Keratinocyte (primary cell): ENCODE measurements at regions not wholly inside any gene's neighbourhood (a gene's known extent, or its start where the extent isn't known, plus 50 kb on each side); places are given as distances from the start of the nearest gene placed in this dataset.

Experiments
- DNase-seq: peaks from one replicate; pipeline ENCODE4 v3.0.0-alpha.2; 2011; ENCODE audit warnings: low read depth, missing footprints, low spot score
- FAIRE-seq: peaks from 2 replicates; lab custom pipeline; 2011; peaks lifted over from hg19 to GRCh38; lab: Jason Lieb, UNC
- H2AFZ ChIP-seq: 2 replicates; pipeline ENCODE4 v1.6.0; 2012; ENCODE audit warnings: low read length, control low read depth, inconsistent platforms; ENCODE audit not compliant: control insufficient read depth
- H3K27ac ChIP-seq: 2 replicates; pipeline ENCODE4 v1.5.1; 2011; ENCODE audit warnings: low read length; ENCODE audit not compliant: control insufficient read depth, insufficient read depth
- H3K27me3 ChIP-seq: 3 replicates; pipeline ENCODE4 v1.6.0; 2011; ENCODE audit warnings: low read length; ENCODE audit not compliant: control insufficient read depth, insufficient read depth; ENCODE audit errors: extremely low read depth
- H3K36me3 ChIP-seq, 2 experiments: 2 replicates in 1 of 2; 3 replicates in 1 of 2; pipeline ENCODE4 v1.5.1; 2011; ENCODE audit warnings: low read length in 2 of 2, mild to moderate bottlenecking in 1 of 2; ENCODE audit not compliant: control insufficient read depth in 2 of 2, insufficient read depth in 2 of 2; ENCODE audit errors: extremely low read depth in 1 of 2
- H3K4me1 ChIP-seq: 3 replicates; pipeline ENCODE4 v1.5.1; 2011; ENCODE audit warnings: low read length; ENCODE audit not compliant: control insufficient read depth, insufficient read depth; ENCODE audit errors: extremely low read depth
- H3K4me2 ChIP-seq: 3 replicates; pipeline ENCODE4 v1.6.0; 2011; ENCODE audit warnings: low read depth, low read length; ENCODE audit not compliant: control insufficient read depth, insufficient read depth; ENCODE audit errors: extremely low read depth
- H3K4me3 ChIP-seq, 3 experiments: fragments of 200-600 bp in 1 of 3; sonication (generic) in 1 of 3; 2 replicates in 2 of 3; 3 replicates in 1 of 3; pipeline ENCODE4 v1.5.1; 2011 to 2016; ENCODE audit warnings: low read length in 3 of 3, mild to moderate bottlenecking in 3 of 3, control low read depth in 2 of 3, inconsistent platforms in 1 of 3, low read depth in 1 of 3, mixed read lengths in 1 of 3, mixed run types in 1 of 3, moderate library complexity in 1 of 3; ENCODE audit not compliant: control insufficient read depth in 2 of 3, insufficient read depth in 2 of 3; ENCODE audit errors: extremely low read depth in 1 of 3
- H3K79me2 ChIP-seq: 2 replicates; pipeline ENCODE4 v1.6.0; 2012; ENCODE audit warnings: low read length; ENCODE audit not compliant: control insufficient read depth, insufficient read depth
- H3K9ac ChIP-seq: 3 replicates; pipeline ENCODE4 v1.6.0; 2011; ENCODE audit warnings: low read length; ENCODE audit not compliant: control insufficient read depth, insufficient read depth; ENCODE audit errors: extremely low read depth
- H3K9me1 ChIP-seq: 3 replicates; pipeline ENCODE4 v1.6.0; 2011; ENCODE audit warnings: low read length; ENCODE audit not compliant: control insufficient read depth, insufficient read depth; ENCODE audit errors: extremely low read depth
- H3K9me3 ChIP-seq: 2 replicates; pipeline ENCODE4 v1.5.1; 2012; ENCODE audit warnings: low read depth, low read length; ENCODE audit not compliant: control insufficient read depth
- H4K20me1 ChIP-seq: 3 replicates; pipeline ENCODE4 v1.6.0; 2011; ENCODE audit warnings: low read length; ENCODE audit not compliant: control insufficient read depth, insufficient read depth; ENCODE audit errors: extremely low read depth
- CTCF ChIP-seq, 3 experiments: IDR thresholded peaks in 1 of 3; conservative IDR thresholded peaks in 1 of 3; optimal IDR thresholded peaks in 1 of 3; 2 replicates in 2 of 3; 3 replicates in 1 of 3; pipeline versions ENCODE3 to v1.5.1; 2011; ENCODE audit warnings: low read length in 3 of 3, mild to moderate bottlenecking in 3 of 3, moderate library complexity in 2 of 3, control low read depth in 1 of 3, inconsistent platforms in 1 of 3; ENCODE audit not compliant: insufficient read depth in 2 of 3; ENCODE audit errors: extremely low read depth in 1 of 3
- EZH2 ChIP-seq: IDR thresholded peaks from one replicate; pipeline ENCODE4 v1.6.1; 2012; ENCODE audit warnings: inconsistent platforms, mild to moderate bottlenecking, low read length, moderate library complexity
- dilution Hi-C: fragments of 300-500 bp; cut with MboI; formaldehyde crosslinking; loops from one replicate; pipeline ENCODE4 v1.7.0; 2020; ENCODE audit warnings: low sequenced_read_pairs; ENCODE audit not compliant: extremely low pct_ligation_motif_present

- DNase-seq, result no peak
- no peak for FAIRE-seq
- H4K20me1 ChIP-seq, result no peaks in the 10 kb centered on the region
Measured at GRCh38 chr6:113202852-113203714, 654.1 kb upstream of the MARCKS start.

GRCh38 chr6:113203715-113204110 lies 653.4 kb upstream of the MARCKS start:
- Histone ChIP-seq H3K4me3 (no peak overlapping the region), H4K20me1 (no peaks in the 10 kb centered on the region), H3K9me3 (no peaks in the 10 kb centered on the region), H3K9me1 (no peaks in the 10 kb centered on the region), H3K4me2 (no peak overlapping the region), H3K79me2 (no peaks in the 10 kb centered on the region), H2AFZ (no peak overlapping the region), H3K4me1 (no peaks in the 10 kb centered on the region), H3K27ac (no peak overlapping the region), H3K36me3 (no peaks in the 10 kb centered on the region), H3K27me3 (no peaks in the 10 kb centered on the region), H3K9ac (no peak overlapping the region)
- FAIRE-seq (no peak), DNase-seq (no peak)
- dilution Hi-C loops, result no loop called here
- TF ChIP-seq EZH2 (no peak), CTCF (optimal IDR thresholded peaks at IDR 0.05 in 1 of 3, IDR thresholded peaks at IDR 0.05 in 1 of 3, conservative IDR thresholded peaks at IDR 0.05 in 1 of 3; ENCODE audit: extremely low read depth in 1 of 3, insufficient read depth in 2 of 3, low read length in 3 of 3) (no peak)

More at GRCh38 chr6:113202852-113203714, 654.1 kb upstream of the MARCKS start:
- TF ChIP-seq EZH2, result no peak
- TF ChIP-seq CTCF (optimal IDR thresholded peaks at IDR 0.05 in 1 of 3, IDR thresholded peaks at IDR 0.05 in 1 of 3, conservative IDR thresholded peaks at IDR 0.05 in 1 of 3; ENCODE audit: extremely low read depth in 1 of 3, insufficient read depth in 2 of 3, low read length in 3 of 3), result no peak
- Histone ChIP-seq H3K27ac (no peak overlapping the region), H3K4me1 (no peaks in the 10 kb centered on the region), H3K79me2 (no peaks in the 10 kb centered on the region), H3K9me1 (no peaks in the 10 kb centered on the region), H3K4me2 (no peak overlapping the region), H3K9me3 (no peaks in the 10 kb centered on the region), H3K4me3 (no peak overlapping the region), H3K36me3 (no peaks in the 10 kb centered on the region), H3K27me3 (no peaks in the 10 kb centered on the region), H3K9ac (no peak overlapping the region), H2AFZ (no peak overlapping the region)
- dilution Hi-C loops, result no loop called here
